ENCODE measurements at regions not wholly inside any gene's neighbourhood (a gene's known extent, or its start where the extent isn't known, plus 50 kb on each side); places are given as distances from the start of the nearest gene placed in this dataset.

GRCh38 chr10:61148451-61148850 lies 204.5 kb upstream of the RHOBTB1 start:
- H3K4me1 ChIP-seq (ENCODE audit: insufficient read depth, low read length), result no peaks in the 10 kb centered on the region
- no peak for DNase-seq (ENCODE audit: insufficient read length, low spot score, missing footprints)
- no peaks in the 10 kb centered on the region for H3K36me3 ChIP-seq (ENCODE audit: insufficient read depth, low read length)
- TF ChIP-seq CTCF (IDR thresholded peaks at IDR 0.05; ENCODE audit: extremely low read depth, low read depth, low read length), result no peak
- H3K27ac ChIP-seq (ENCODE audit: low read depth, low read length), result no peak overlapping the region
- H3K79me2 ChIP-seq (ENCODE audit: insufficient read depth, low read length), result no peaks in the 10 kb centered on the region
- no peak overlapping the region for H2AFZ ChIP-seq (ENCODE audit: low read length)
- H3K4me3 ChIP-seq (ENCODE audit: insufficient read depth, low read length), result no peak overlapping the region
- no peaks in the 10 kb centered on the region for H3K9me3 ChIP-seq (ENCODE audit: low read depth, low read length)
- H3K27me3 ChIP-seq (ENCODE audit: insufficient read depth, low read length), result no peaks in the 10 kb centered on the region
- no peaks in the 10 kb centered on the region for H4K20me1 ChIP-seq (ENCODE audit: insufficient read depth, low read length)
- H3K4me2 ChIP-seq (ENCODE audit: insufficient read depth, low read length), result no peak overlapping the region

- TF ChIP-seq CTCF (IDR thresholded peaks at IDR 0.05; ENCODE audit: extremely low read depth, low read depth, low read length), result no peak
- no peak for DNase-seq (ENCODE audit: insufficient read length, low spot score, missing footprints)
- Histone ChIP-seq H3K27ac (ENCODE audit: low read depth, low read length) (no peak overlapping the region), H3K36me3 (ENCODE audit: insufficient read depth, low read length) (no peaks in the 10 kb centered on the region), H3K4me2 (ENCODE audit: insufficient read depth, low read length) (no peak overlapping the region), H2AFZ (ENCODE audit: low read length) (no peak overlapping the region), H3K79me2 (ENCODE audit: insufficient read depth, low read length) (no peaks in the 10 kb centered on the region), H4K20me1 (ENCODE audit: insufficient read depth, low read length) (no peaks in the 10 kb centered on the region), H3K4me1 (ENCODE audit: insufficient read depth, low read length) (peaks cover 13% of the 10 kb centered on the region), H3K4me3 (ENCODE audit: insufficient read depth, low read length) (no peak overlapping the region), H3K27me3 (ENCODE audit: insufficient read depth, low read length) (no peaks in the 10 kb centered on the region), H3K9me3 (ENCODE audit: low read depth, low read length) (no peaks in the 10 kb centered on the region)
These were observed 199.0 kb upstream of the RHOBTB1 start for GRCh38 chr10:61142987-61143386.

GRCh38 chr10:61140765-61141392 lies 196.9 kb upstream of the RHOBTB1 start:
- no peaks in the 10 kb centered on the region for H3K9me3 ChIP-seq (ENCODE audit: low read depth, low read length)
- no peak overlapping the region for H3K4me2 ChIP-seq (ENCODE audit: insufficient read depth, low read length)
- H3K4me3 ChIP-seq (ENCODE audit: insufficient read depth, low read length), result no peak overlapping the region
- no peak overlapping the region for H3K27ac ChIP-seq (ENCODE audit: low read depth, low read length)
- H3K79me2 ChIP-seq (ENCODE audit: insufficient read depth, low read length), result no peaks in the 10 kb centered on the region
- H4K20me1 ChIP-seq (ENCODE audit: insufficient read depth, low read length), result no peaks in the 10 kb centered on the region
- no peaks in the 10 kb centered on the region for H3K36me3 ChIP-seq (ENCODE audit: insufficient read depth, low read length)
- DNase-seq (ENCODE audit: insufficient read length, low spot score, missing footprints), result peak; percentile 71
- peaks cover 13% of the 10 kb centered on the region for H3K4me1 ChIP-seq (ENCODE audit: insufficient read depth, low read length)
- H3K27me3 ChIP-seq (ENCODE audit: insufficient read depth, low read length), result no peaks in the 10 kb centered on the region
- peak; percentile 67 for TF ChIP-seq CTCF (IDR thresholded peaks at IDR 0.05; ENCODE audit: extremely low read depth, low read depth, low read length)
- H2AFZ ChIP-seq (ENCODE audit: low read length), result no peak overlapping the region

GRCh38 chr10:61139592-61139953 lies 195.6 kb upstream of the RHOBTB1 start:
- Histone ChIP-seq H2AFZ (ENCODE audit: low read length) (peak overlapping the region; percentile 27), H4K20me1 (ENCODE audit: insufficient read depth, low read length) (no peaks in the 10 kb centered on the region), H3K4me1 (ENCODE audit: insufficient read depth, low read length) (peaks cover 13% of the 10 kb centered on the region), H3K4me2 (ENCODE audit: insufficient read depth, low read length) (no peak overlapping the region), H3K4me3 (ENCODE audit: insufficient read depth, low read length) (no peak overlapping the region), H3K9me3 (ENCODE audit: low read depth, low read length) (no peaks in the 10 kb centered on the region), H3K36me3 (ENCODE audit: insufficient read depth, low read length) (no peaks in the 10 kb centered on the region), H3K27ac (ENCODE audit: low read depth, low read length) (no peak overlapping the region), H3K79me2 (ENCODE audit: insufficient read depth, low read length) (no peaks in the 10 kb centered on the region), H3K27me3 (ENCODE audit: insufficient read depth, low read length) (no peaks in the 10 kb centered on the region)
- no peak for DNase-seq (ENCODE audit: insufficient read length, low spot score, missing footprints)
- no peak for TF ChIP-seq CTCF (IDR thresholded peaks at IDR 0.05; ENCODE audit: extremely low read depth, low read depth, low read length)

Measured in osteoblast (primary cell).